ENCODE measurements at regions not wholly inside any gene's neighbourhood (a gene's known extent, or its start where the extent isn't known, plus 50 kb on each side); places are given as distances from the start of the nearest gene placed in this dataset.

DNA sequence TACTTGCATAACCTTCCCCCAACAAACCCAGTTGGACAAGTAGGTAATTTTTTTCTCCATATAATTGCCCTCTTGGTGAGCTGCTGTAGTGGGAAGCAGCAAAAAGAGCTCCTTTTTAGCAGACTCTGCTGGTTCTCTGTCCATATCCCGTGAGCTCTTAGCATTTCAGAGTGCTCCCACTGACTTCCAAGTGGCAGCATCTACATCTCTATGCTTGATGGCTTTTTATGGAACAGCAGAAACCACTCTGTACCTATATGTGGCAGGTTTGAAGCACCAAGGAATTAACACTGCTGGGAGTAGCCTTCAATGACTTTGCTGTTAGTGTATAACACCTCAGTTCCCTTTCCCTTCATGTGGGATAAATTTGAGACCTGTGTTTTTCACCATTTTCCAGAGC is 168.4 kb upstream of the NHS start:
- DNase-seq (ENCODE audit: low read depth in 2 of 3, low spot score in 2 of 3), result no peak

GRCh38 chrX:17214962-17215361 is 160.0 kb upstream of the NHS start:
- DNase-seq (ENCODE audit: low read depth in 2 of 3, low spot score in 2 of 3), result no peak

DNA sequence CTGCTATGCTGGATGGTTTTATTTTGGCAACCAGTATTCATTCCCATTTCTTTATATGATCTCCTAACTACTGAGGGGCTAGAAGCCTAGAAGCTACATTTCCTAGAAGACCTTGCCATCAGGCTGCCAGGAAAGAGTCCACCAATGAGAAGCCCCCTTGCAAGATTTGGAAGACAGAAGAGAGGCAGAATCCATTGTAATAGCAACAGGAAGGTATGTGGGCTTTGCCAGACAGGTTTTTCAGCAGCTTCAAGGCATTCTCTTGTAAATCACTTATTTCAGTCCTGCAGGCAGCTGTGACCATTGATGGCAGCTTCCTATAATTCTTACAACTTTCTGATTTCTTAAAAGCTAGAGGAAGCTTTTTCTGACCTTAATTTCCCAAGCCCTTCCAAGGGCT is 148.3 kb upstream of the NHS start:
- DNase-seq (ENCODE audit: low read depth in 2 of 3, low spot score in 2 of 3), result no peak

DNA sequence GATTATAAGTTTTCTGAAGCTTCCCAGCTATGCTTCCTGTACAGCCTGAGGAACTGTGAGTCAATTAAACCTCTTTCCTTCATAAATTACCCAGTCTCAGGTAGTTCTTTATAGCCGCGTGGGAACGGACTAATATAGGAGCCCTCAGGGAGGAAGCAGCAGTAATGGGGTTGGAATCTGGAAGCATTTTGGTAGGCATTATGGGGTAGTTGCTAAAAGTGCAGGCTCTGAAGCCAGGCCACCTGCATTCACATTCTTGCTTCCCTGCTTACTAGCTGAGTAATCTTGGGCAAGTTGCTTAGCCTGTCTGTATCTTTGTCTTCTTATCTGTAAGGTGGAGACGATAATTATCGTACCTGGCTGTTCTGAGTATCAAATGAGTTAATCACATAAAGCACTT is 137.9 kb upstream of the NHS start:
- no peak for DNase-seq (ENCODE audit: low read depth in 2 of 3, low spot score in 2 of 3)

- DNase-seq (ENCODE audit: low read depth in 2 of 3, low spot score in 2 of 3), result peak in 2 of 3 donors; percentile 18 to 46
Observed at GRCh38 chrX:17242470-17242869, 132.5 kb upstream of the NHS start.

DNA sequence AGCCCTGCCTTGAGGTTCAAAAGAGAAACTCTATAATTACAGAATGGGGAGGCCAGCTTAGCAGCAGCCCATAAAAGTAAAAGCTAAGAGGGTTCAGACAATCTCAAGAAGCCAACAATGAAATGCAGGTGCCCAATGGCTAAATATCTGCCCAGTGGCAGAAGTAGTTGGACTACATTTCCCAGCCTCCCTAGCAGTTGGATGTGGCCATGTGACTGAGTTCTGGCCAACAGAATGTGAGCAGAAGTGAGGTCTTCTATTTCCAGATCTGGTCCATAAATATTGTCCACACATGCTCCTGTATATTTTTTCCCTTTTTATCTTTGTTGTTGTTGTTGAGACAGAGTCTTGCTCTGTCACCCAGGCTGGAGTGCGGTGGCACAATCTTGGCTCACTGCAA is 127.9 kb upstream of the NHS start:
- no peak for DNase-seq (ENCODE audit: low read depth in 2 of 3, low spot score in 2 of 3)

DNA sequence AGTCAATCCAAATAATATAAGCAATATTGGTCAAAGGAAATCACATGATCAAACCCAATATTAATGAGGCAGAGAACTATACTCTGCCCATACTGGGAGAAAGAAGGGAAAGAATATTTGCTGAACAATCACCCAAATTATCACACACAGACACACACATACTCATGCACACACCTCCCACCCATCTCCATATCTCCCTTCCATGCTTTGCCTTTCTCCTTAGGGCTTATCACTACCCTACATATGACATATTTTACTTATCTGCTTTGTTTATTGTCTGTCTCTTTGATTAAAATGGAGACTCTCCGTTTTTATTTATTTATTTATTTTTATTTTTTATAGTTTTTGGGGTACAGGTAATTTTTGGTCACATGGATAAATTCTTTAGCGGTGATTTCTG is 112.9 kb upstream of the NHS start:
- no peak for DNase-seq (ENCODE audit: low read depth in 2 of 3, low spot score in 2 of 3)

DNA sequence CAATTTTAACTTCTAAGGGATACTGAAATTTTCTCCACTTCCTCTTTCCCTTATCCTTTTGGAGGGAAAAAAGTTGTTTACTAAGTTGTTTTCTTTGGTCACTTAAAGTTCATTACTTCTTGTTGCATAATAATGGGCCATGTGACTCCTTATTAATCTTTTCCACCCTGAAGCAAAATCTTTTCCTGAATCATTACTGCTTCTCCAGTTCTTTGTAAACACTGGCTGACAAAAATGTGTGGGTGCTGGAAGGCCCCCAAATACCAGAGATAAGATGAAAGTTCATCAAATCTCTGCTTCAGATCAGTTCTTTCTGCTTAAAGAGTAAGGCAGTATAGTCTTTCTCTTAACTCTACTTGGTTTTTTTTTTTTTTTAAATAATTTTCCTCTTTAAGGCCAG is 108.9 kb upstream of the NHS start:
- DNase-seq (ENCODE audit: low read depth in 2 of 3, low spot score in 2 of 3), result no peak

- DNase-seq (ENCODE audit: low read depth in 2 of 3, low spot score in 2 of 3), result no peak
Observed at GRCh38 chrX:17278961-17279360, 96.0 kb upstream of the NHS start.

DNA sequence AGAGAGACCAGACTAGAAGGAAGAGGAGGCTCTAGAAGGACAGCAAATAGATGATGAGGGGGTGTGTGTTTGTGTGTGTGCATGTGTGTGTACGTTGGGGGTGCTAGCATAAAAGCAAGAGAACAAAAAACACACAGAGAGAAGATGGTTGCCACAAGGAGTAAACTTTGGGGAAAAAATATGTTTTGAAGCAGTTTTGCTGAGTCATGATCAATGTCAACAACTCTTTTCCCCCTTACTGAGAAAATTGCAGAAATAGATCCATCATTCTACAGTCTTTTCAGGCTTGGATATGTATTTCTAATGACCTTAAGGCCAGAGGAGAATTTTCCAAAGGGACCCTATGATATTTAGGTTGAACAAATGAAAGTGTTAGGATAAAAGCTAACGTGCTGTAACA is 89.0 kb upstream of the NHS start:
- no peak for DNase-seq (ENCODE audit: low read depth in 2 of 3, low spot score in 2 of 3)

GRCh38 chrX:17291171-17291900 is 83.7 kb upstream of the NHS start:
- no peak for DNase-seq (ENCODE audit: low read depth in 2 of 3, low spot score in 2 of 3)

DNA sequence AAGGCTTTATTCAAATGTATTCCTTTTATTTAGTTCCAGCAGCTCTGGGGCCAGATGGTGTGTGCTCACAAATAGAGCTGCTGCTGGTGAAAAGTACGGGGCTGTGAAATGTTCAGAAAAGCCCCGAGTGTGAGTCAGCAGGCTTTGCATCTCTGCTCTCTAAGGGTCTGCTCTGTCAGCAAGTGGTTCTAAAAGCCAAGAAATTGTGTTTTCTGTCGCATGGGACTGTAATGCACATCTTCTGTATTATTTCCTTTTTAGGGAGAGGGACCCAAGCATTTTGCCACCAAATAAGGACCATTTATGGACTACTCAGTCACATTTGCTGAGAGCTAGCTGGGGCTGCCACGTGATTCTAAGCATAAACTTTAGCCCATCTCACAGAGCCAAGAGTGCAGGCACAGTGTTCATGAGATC is 82.9 kb upstream of the NHS start:
- DNase-seq (ENCODE audit: low read depth in 2 of 3, low spot score in 2 of 3), result no peak

DNA sequence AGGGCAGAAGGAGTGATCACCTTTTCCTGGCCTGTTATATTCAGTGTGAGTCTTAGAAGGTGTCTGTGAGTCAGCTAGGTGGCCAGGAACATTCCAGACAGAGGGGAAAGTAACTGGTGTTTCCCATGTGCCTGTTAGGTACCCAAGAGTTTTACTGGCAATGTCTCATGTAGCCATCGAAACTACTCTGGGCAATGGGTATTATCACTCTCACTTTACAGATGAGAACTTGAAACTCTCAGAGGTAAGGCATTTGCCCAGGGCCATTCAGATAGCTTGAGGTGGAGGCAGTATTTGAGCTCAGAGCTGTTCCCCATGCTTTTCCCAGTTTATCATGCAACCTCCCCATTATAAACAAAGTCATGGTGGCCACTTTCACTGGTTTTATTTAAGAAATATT is 80.4 kb upstream of the NHS start:
- DNase-seq (ENCODE audit: low read depth in 2 of 3, low spot score in 2 of 3), result no peak

DNA sequence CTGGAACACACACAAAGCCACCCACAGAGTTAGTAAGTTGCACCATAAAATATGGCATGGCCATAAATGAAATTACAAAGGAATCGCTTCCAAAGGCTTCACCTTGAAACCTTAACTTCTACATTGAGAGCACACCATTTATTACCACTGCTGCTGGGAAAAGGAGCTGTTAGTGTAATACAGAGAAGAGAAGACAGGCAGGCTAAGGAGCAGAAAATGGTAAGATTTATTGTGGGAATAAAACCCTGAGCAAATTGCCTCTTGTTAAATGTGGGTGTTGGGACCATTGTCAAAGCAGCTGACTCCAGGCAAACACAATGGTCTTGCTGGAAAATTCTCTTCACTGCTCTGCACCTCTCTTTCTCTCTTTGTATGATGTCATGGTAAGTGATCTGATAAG is 79.2 kb upstream of the NHS start:
- no peak for DNase-seq (ENCODE audit: low read depth in 2 of 3, low spot score in 2 of 3)

- DNase-seq (ENCODE audit: low read depth in 2 of 3, low spot score in 2 of 3), result no peak
Observed at GRCh38 chrX:17298564-17298963, 76.4 kb upstream of the NHS start.

DNA sequence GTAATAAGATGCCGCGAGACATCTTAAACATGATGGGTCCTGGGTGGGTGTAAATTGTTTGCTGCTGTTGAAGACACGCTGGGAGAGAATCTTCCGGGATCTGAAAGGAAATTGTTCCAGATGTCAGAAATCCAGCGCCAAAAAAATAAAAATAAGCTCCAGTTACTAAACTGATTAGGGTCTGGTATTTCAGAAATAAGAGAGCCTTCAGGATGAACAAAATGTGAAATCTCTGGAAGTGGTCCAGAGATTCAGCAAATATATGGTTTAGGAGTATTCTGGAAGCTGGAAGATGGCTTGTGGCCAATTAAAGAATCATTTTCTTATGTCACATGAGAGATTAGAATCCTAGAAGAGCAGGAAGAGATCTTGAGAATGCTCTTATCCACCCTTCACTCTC is 75.8 kb upstream of the NHS start:
- DNase-seq (ENCODE audit: low read depth in 2 of 3, low spot score in 2 of 3), result no peak

GRCh38 chrX:17323397-17323796 is 51.6 kb upstream of the NHS start:
- DNase-seq (ENCODE audit: low read depth in 2 of 3, low spot score in 2 of 3), result no peak

All from hematopoietic multipotent progenitor cell (in vitro differentiated cells).